Endothelial cell of umbilical vein (primary cell): ENCODE measurements at regions not wholly inside any gene's neighbourhood (a gene's known extent, or its start where the extent isn't known, plus 50 kb on each side); places are given as distances from the start of the nearest gene placed in this dataset.

Source experiments
- BruUV-seq: library from RNA; stranded (reverse); fragments of 400-500 nt; replicated peaks from 2 replicates; lab custom pipeline; 2021; lab: Mats Ljungman, UMichigan
- CTCF ChIA-PET: fragments of 300-600, 350-600 bp; sonication (Branson Sonifier 250); formaldehyde crosslinking; loops from one replicate; lab custom pipeline; 2021; ENCODE audit warnings: antibody characterized with exemption, inconsistent platforms; lab: Charles Lee
- POLR2A ChIA-PET: fragments of 300-600, 350-600 bp; sonication (Branson Sonifier 250); formaldehyde crosslinking; loops from one replicate; lab custom pipeline; 2021; ENCODE audit warnings: antibody characterized with exemption, inconsistent platforms; lab: Charles Lee
- DNase-seq: peaks from one replicate; pipeline ENCODE4 v3.0.0-alpha.2; 2011; ENCODE audit warnings: low read depth, low spot score
- FAIRE-seq: peaks from 2 replicates; lab custom pipeline; 2011; peaks lifted over from hg19 to GRCh38; lab: Jason Lieb, UNC
- H2AFZ ChIP-seq: 2 replicates; pipeline ENCODE4 v1.6.0; 2012; ENCODE audit warnings: low read depth, low read length, control low read depth, inconsistent platforms
- H3K27ac ChIP-seq: 2 replicates; pipeline ENCODE4 v1.5.1; 2011; ENCODE audit warnings: low read depth, mild to moderate bottlenecking, control low read depth, low read length, moderate library complexity; ENCODE audit not compliant: insufficient read depth
- H3K27me3 ChIP-seq, 2 experiments: 2 replicates each; pipeline versions ENCODE4 v1.6.0 to v1.6.1; 2011; ENCODE audit warnings: low read length in 2 of 2, mixed read lengths in 1 of 2; ENCODE audit not compliant: control insufficient read depth in 2 of 2, insufficient read depth in 2 of 2
- H3K36me3 ChIP-seq, 2 experiments: 2 replicates in 1 of 2; 3 replicates in 1 of 2; pipeline ENCODE4 v1.5.1; 2011; ENCODE audit warnings: low read length in 2 of 2, mild to moderate bottlenecking in 1 of 2, moderate library complexity in 1 of 2; ENCODE audit not compliant: control insufficient read depth in 2 of 2, insufficient read depth in 2 of 2; ENCODE audit errors: extremely low read depth in 1 of 2
- H3K4me1 ChIP-seq: 3 replicates; pipeline ENCODE4 v1.5.1; 2011; ENCODE audit warnings: mild to moderate bottlenecking, low read length; ENCODE audit not compliant: control insufficient read depth, insufficient read depth; ENCODE audit errors: extremely low read depth
- H3K4me2 ChIP-seq: 2 replicates; pipeline ENCODE4 v1.6.1; 2011; ENCODE audit warnings: low read length, control low read depth, mixed read lengths; ENCODE audit not compliant: insufficient read depth
- H3K4me3 ChIP-seq, 3 experiments: fragments of 200-600 bp in 1 of 3; sonication (generic), shearing (Covaris generic) in 1 of 3; replicated peaks in 1 of 3; 2 replicates each; pipeline ENCODE4 v1.5.1; 2011 to 2016; ENCODE audit warnings: control low read depth in 3 of 3, low read length in 3 of 3, mild to moderate bottlenecking in 2 of 3, inconsistent platforms in 1 of 3, low read depth in 1 of 3, moderate library complexity in 1 of 3; ENCODE audit not compliant: insufficient read depth in 1 of 3
- H3K79me2 ChIP-seq: 2 replicates; pipeline ENCODE4 v1.6.0; 2012; ENCODE audit warnings: low read length, inconsistent platforms; ENCODE audit not compliant: control insufficient read depth, insufficient read depth
- H3K9ac ChIP-seq: replicated peaks from 2 replicates; pipeline ENCODE3; 2011; ENCODE audit warnings: low read length, control low read depth; ENCODE audit not compliant: insufficient read depth; ENCODE audit errors: extremely low read depth
- H3K9me1 ChIP-seq: replicated peaks from 3 replicates; pipeline ENCODE4 v1.6.0; 2011; ENCODE audit warnings: mild to moderate bottlenecking, low read length; ENCODE audit not compliant: control insufficient read depth, insufficient read depth; ENCODE audit errors: extremely low read depth
- H3K9me3 ChIP-seq: replicated peaks from 2 replicates; pipeline ENCODE4 v1.5.1; 2012; ENCODE audit warnings: low read length, inconsistent platforms; ENCODE audit not compliant: control insufficient read depth, insufficient read depth
- H4K20me1 ChIP-seq: replicated peaks from 2 replicates; pipeline ENCODE3; 2011; ENCODE audit warnings: mild to moderate bottlenecking, low read length; ENCODE audit not compliant: control insufficient read depth, insufficient read depth; ENCODE audit errors: extremely low read depth
- EZH2 ChIP-seq: IDR thresholded peaks from 2 replicates; pipeline ENCODE4 v1.6.1; 2012; ENCODE audit warnings: borderline replicate concordance, low read depth, mild to moderate bottlenecking, moderate library complexity, low read length, inconsistent platforms; ENCODE audit not compliant: severe bottlenecking
- FOS ChIP-seq: IDR thresholded peaks from 2 replicates; pipeline ENCODE4 v1.6.1; 2011; ENCODE audit warnings: mild to moderate bottlenecking, low read length, moderate library complexity, borderline replicate concordance; ENCODE audit not compliant: insufficient read depth
- GATA2 ChIP-seq: IDR thresholded peaks from 2 replicates; pipeline ENCODE4 v1.7.0; 2011; ENCODE audit warnings: low read depth, mild to moderate bottlenecking, moderate library complexity, mixed read lengths, low read length; ENCODE audit not compliant: insufficient read length, insufficient read depth
- JUN ChIP-seq: IDR thresholded peaks from 2 replicates; pipeline ENCODE4 v1.6.1; 2011; ENCODE audit warnings: borderline replicate concordance, low read depth; ENCODE audit not compliant: insufficient read length, insufficient read depth
- MYC ChIP-seq: IDR thresholded peaks from one replicate; pipeline ENCODE4 v1.6.1; 2011; ENCODE audit warnings: mild to moderate bottlenecking, low read depth, low read length
- POLR2A ChIP-seq: IDR thresholded peaks from 2 replicates; pipeline ENCODE4 v1.6.1; 2012; ENCODE audit warnings: low read depth, mild to moderate bottlenecking, control low read depth, low read length
- POLR2AphosphoS5 ChIP-seq: IDR thresholded peaks from 2 replicates; pipeline ENCODE4 v1.6.1; 2012; ENCODE audit warnings: low read depth, mild to moderate bottlenecking, control low read depth, low read length, moderate library complexity; ENCODE audit not compliant: insufficient read depth
- dilution Hi-C: fragments of 300-500 bp; cut with MboI; formaldehyde crosslinking; loops from one replicate; pipeline ENCODE4 v1.15.0; 2019; ENCODE audit warnings: low sequenced_read_pairs; ENCODE audit not compliant: extremely low pct_ligation_motif_present
- intact Hi-C: fragments of 100-400 bp; cut with micrococcal nuclease; formaldehyde crosslinking; loops from one replicate; pipeline ENCODE4 v1.10.0; 2022
- TF ChIP-seq, protein P1 (sequence below): IDR thresholded peaks from 2 replicates; pipeline ENCODE4 v1.6.1; 2011; ENCODE audit not compliant: insufficient read depth, insufficient read length
- TF ChIP-seq, protein P2 (sequence below), 2 donors: IDR thresholded peaks; 1 replicate in 1 of 2; 2 replicates in 1 of 2; pipeline ENCODE4 v1.5.1; 2011; ENCODE audit warnings: low read length in 2 of 2, mild to moderate bottlenecking in 2 of 2, moderate library complexity in 2 of 2, control low read depth in 1 of 2, inconsistent platforms in 1 of 2, low read depth in 1 of 2; ENCODE audit not compliant: insufficient read depth in 1 of 2; ENCODE audit errors: extremely low read depth in 1 of 2

DNA sequence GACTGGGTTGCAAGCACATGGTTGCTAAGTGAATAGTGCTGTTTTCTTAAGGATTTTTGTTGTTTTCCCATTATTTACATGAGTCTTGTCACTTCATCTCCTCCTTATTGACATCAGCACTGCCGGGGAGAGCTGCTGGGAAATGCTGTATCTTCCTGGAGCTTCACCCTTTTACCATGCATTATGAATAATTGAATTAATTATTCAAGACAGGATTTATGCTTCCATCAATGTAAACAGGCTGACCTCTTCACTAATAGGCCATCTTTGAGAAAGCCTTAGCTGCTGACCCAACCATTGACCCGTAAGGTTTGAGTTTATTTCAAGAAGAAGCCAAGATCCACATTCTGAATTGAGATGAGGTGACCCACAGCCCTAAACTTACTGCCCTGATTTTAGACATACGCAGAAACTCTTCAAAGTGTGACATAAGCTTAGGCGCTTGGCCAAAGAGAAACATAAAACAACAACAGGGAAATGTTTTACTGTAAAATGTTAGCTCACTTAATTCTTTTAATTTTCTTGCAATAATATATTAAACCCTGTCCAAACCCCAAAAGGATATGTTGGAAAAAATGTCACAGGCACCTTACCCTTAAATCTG lies 365.5 kb upstream of the SYT4 start:
- H3K9me1 ChIP-seq = no peaks in the 10 kb centered on the region
- dilution Hi-C loops (no loop called here), intact Hi-C loops (no loop called here)
- no peak overlapping the region for H3K27ac ChIP-seq
- no peak for FAIRE-seq
- H3K27me3 ChIP-seq = no peaks in the 10 kb centered on the region
- no peaks in the 10 kb centered on the region for H3K36me3 ChIP-seq
- no peak for DNase-seq
- H3K79me2 ChIP-seq = no peaks in the 10 kb centered on the region
- ChIA-PET POLR2A (no interaction called here), CTCF (no interaction called here)
- H4K20me1 ChIP-seq = no peaks in the 10 kb centered on the region
- no peak overlapping the region for H2AFZ ChIP-seq
- H3K9me3 ChIP-seq = no peaks in the 10 kb centered on the region
- no TSS peak for BruUV-seq
- TF ChIP-seq JUN (no peak), POLR2A (no peak), FOS (no peak)
- TF ChIP-seq, protein P1, sequence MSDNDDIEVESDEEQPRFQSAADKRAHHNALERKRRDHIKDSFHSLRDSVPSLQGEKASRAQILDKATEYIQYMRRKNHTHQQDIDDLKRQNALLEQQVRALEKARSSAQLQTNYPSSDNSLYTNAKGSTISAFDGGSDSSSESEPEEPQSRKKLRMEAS = no peak
- H3K4me3 ChIP-seq = no peak overlapping the region
- no peaks in the 10 kb centered on the region for H3K4me1 ChIP-seq
- H3K4me2 ChIP-seq = no peak overlapping the region
- H3K9ac ChIP-seq = no peak overlapping the region

DNA sequence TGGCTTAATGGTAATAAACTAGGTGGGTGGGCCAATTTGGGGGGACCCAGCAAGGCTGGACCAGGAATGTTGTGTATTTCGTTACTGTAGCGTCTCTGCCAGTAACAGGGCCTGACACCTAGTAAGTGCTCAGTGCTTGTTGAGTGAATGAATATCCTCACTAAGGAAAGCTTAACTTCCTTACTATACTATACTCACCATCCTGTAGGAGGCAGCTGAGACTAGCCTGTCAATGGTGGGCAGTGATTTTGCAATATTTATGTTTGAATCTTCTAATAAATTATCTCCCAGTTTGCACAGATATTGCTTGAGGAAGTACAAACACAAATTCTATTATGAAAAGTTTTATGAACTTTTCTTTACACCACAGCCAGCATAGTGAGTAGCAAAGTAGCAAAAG lies 370.7 kb upstream of the SYT4 start:
- Histone ChIP-seq H3K4me2 (no peak overlapping the region), H3K9me3 (no peaks in the 10 kb centered on the region), H2AFZ (no peak overlapping the region), H3K9me1 (no peaks in the 10 kb centered on the region), H3K79me2 (no peaks in the 10 kb centered on the region), H3K27ac (no peak overlapping the region), H4K20me1 (no peaks in the 10 kb centered on the region), H3K4me1 (no peaks in the 10 kb centered on the region), H3K9ac (no peak overlapping the region), H3K4me3 (no peak overlapping the region), H3K36me3 (no peaks in the 10 kb centered on the region), H3K27me3 (no peaks in the 10 kb centered on the region)
- ChIA-PET POLR2A (no interaction called here), CTCF (interaction anchor here (1.4 kb wide), 1 partner anchor 27 kb away, joined by 3 read pairs; no protein-coding TSS in a partner anchor)
- dilution Hi-C loops (no loop called here), intact Hi-C loops (no loop called here)
- FAIRE-seq (no peak), DNase-seq (no peak)
- TF ChIP-seq POLR2AphosphoS5 (no peak), FOS (no peak), MYC (no peak), POLR2A (no peak), EZH2 (no peak), JUN (no peak), GATA2 (no peak)
- TF ChIP-seq, protein P1 = no peak
- TF ChIP-seq, protein P2, sequence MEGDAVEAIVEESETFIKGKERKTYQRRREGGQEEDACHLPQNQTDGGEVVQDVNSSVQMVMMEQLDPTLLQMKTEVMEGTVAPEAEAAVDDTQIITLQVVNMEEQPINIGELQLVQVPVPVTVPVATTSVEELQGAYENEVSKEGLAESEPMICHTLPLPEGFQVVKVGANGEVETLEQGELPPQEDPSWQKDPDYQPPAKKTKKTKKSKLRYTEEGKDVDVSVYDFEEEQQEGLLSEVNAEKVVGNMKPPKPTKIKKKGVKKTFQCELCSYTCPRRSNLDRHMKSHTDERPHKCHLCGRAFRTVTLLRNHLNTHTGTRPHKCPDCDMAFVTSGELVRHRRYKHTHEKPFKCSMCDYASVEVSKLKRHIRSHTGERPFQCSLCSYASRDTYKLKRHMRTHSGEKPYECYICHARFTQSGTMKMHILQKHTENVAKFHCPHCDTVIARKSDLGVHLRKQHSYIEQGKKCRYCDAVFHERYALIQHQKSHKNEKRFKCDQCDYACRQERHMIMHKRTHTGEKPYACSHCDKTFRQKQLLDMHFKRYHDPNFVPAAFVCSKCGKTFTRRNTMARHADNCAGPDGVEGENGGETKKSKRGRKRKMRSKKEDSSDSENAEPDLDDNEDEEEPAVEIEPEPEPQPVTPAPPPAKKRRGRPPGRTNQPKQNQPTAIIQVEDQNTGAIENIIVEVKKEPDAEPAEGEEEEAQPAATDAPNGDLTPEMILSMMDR (IDR thresholded peaks at IDR 0.05; ENCODE audit: extremely low read depth in 1 of 2, insufficient read depth in 1 of 2, low read depth in 1 of 2, low read length in 2 of 2) = no peak
- BruUV-seq = no TSS peak
